Mammary epithelial cell (primary cell): ENCODE measurements at regions not wholly inside any gene's neighbourhood (a gene's known extent, or its start where the extent isn't known, plus 50 kb on each side); places are given as distances from the start of the nearest gene placed in this dataset.

Experiments
- CTCF ChIP-seq, 2 donors: IDR thresholded peaks in 1 of 2; conservative IDR thresholded peaks in 1 of 2; 2 replicates each; pipeline ENCODE4 v1.5.1; 2011 to 2012; ENCODE audit warnings: inconsistent platforms in 2 of 2, low read length in 2 of 2, mild to moderate bottlenecking in 2 of 2, control low read depth in 1 of 2, low read depth in 1 of 2; ENCODE audit not compliant: insufficient read depth in 1 of 2; ENCODE audit errors: extremely low read depth in 1 of 2
- EZH2 ChIP-seq: IDR thresholded peaks from 2 replicates; pipeline ENCODE4 v1.6.1; 2012; ENCODE audit warnings: low read length, inconsistent platforms, borderline replicate concordance

- no peak for TF ChIP-seq EZH2
- no peak for TF ChIP-seq CTCF (conservative IDR thresholded peaks at IDR 0.05 in 1 of 2, IDR thresholded peaks at IDR 0.05 in 1 of 2; ENCODE audit: extremely low read depth in 1 of 2, insufficient read depth in 1 of 2, low read depth in 1 of 2, low read length in 2 of 2)
Measured at GRCh38 chr7:118644346-118644745, 419.8 kb downstream of the ANKRD7 start.
